ENCODE measurements at regions not wholly inside any gene's neighbourhood (a gene's known extent, or its start where the extent isn't known, plus 50 kb on each side); places are given as distances from the start of the nearest gene placed in this dataset.

DNA sequence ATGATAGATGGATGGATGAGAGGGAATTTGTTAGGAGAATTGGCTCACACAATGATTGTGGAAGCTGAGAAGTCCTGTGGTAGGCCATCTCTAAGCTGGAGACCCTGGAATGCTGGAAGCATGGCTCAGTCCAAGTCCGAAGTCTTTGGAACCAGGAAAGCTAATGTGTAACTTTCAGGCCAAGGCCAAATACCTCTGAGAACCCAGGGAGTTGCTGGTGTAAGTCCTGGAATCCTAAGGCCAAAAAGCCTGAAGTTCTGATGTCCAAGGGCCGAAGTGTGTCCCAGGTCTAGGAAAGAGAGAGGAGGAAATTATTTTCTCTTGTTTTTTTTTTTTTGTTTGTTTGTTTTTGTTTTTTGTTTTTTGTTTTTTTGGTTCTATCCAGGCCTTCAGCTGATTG lies 492.2 kb upstream of the GCFC2 start:
- TF ChIP-seq CTCF (IDR thresholded peaks at IDR 0.05) (no peak), POLR2A (IDR thresholded peaks at IDR 0.05) (no peak)
